WTC11 (cell line): ENCODE measurements at regions not wholly inside any gene's neighbourhood (a gene's known extent, or its start where the extent isn't known, plus 50 kb on each side); places are given as distances from the start of the nearest gene placed in this dataset.

ENCODE experiments used
- ATF3 ChIP-seq: sonication (generic); formaldehyde crosslinking; conservative IDR thresholded peaks from 2 replicates; pipeline ENCODE4 v1.8.1; 2022; ENCODE audit warnings: mild to moderate bottlenecking, missing genetic modification reagents
- ATF6 ChIP-seq: sonication (generic); formaldehyde crosslinking; IDR thresholded peaks from 2 replicates; pipeline ENCODE4 v1.8.1; 2023; ENCODE audit warnings: mild to moderate bottlenecking, missing genetic modification reagents
- CREM ChIP-seq: sonication (generic); formaldehyde crosslinking; IDR thresholded peaks from 2 replicates; pipeline ENCODE4 v1.8.1; 2022; ENCODE audit warnings: mild to moderate bottlenecking, missing genetic modification reagents, moderate library complexity
- CTCF ChIP-seq: fragments of 200-600 bp; IDR thresholded peaks from 2 replicates; pipeline ENCODE4 v1.8.0; 2022; ENCODE audit warnings: antibody characterized with exemption
- E2F5 ChIP-seq: sonication (generic); formaldehyde crosslinking; IDR thresholded peaks from 2 replicates; pipeline ENCODE4 v1.8.1; 2022; ENCODE audit warnings: mild to moderate bottlenecking, moderate library complexity, missing genetic modification reagents
- IRF2 ChIP-seq: sonication (generic); formaldehyde crosslinking; IDR thresholded peaks from 2 replicates; pipeline ENCODE4 v1.8.0; 2022; ENCODE audit warnings: low read depth, missing genetic modification reagents, borderline replicate concordance
- NFYB ChIP-seq: sonication (generic); formaldehyde crosslinking; conservative IDR thresholded peaks from 2 replicates; pipeline ENCODE4 v1.8.0; 2022; ENCODE audit warnings: low read depth, missing genetic modification reagents
- STAT6 ChIP-seq: sonication (generic); formaldehyde crosslinking; conservative IDR thresholded peaks from 2 replicates; pipeline ENCODE4 v1.8.1; 2023; ENCODE audit warnings: mild to moderate bottlenecking, low read depth, missing genetic modification reagents, moderate library complexity
- TCF7 ChIP-seq: sonication (generic); formaldehyde crosslinking; IDR thresholded peaks from 2 replicates; pipeline ENCODE4 v1.8.0; 2022; ENCODE audit warnings: mild to moderate bottlenecking, low read depth, missing genetic modification reagents, moderate library complexity
- USF2 ChIP-seq: sonication (generic); formaldehyde crosslinking; IDR thresholded peaks from 2 replicates; pipeline ENCODE4 v1.8.1; 2023; ENCODE audit warnings: mild to moderate bottlenecking, missing genetic modification reagents, moderate library complexity
- ZNF121 ChIP-seq: sonication (generic); formaldehyde crosslinking; IDR thresholded peaks from 2 replicates; pipeline ENCODE4 v1.8.0; 2023; ENCODE audit warnings: missing genetic modification reagents
- ZNF512 ChIP-seq: sonication (generic); formaldehyde crosslinking; IDR thresholded peaks from 2 replicates; pipeline ENCODE4 v1.8.1; 2022; ENCODE audit warnings: missing genetic modification reagents, borderline replicate concordance

GRCh38 chr20:22808628-22809027 is 224.3 kb upstream of the FOXA2 start:
- TF ChIP-seq TCF7: no peak
- no peak for TF ChIP-seq CREM (CRISPR knock-in tag)
- no peak for TF ChIP-seq STAT6 (CRISPR knock-in tag)
- no peak for TF ChIP-seq CTCF
- TF ChIP-seq ZNF121 (CRISPR knock-in tag): no peak
- no peak for TF ChIP-seq USF2 (CRISPR knock-in tag)
- TF ChIP-seq ATF3 (CRISPR knock-in tag): no peak
- TF ChIP-seq NFYB (CRISPR knock-in tag): no peak
- no peak for TF ChIP-seq ATF6 (CRISPR knock-in tag)
- no peak for TF ChIP-seq ZNF512 (CRISPR knock-in tag)
- TF ChIP-seq IRF2 (CRISPR knock-in tag): no peak
- no peak for TF ChIP-seq E2F5 (CRISPR knock-in tag)
